SK-N-SH treated with all-trans-retinoic acid at 6 μM for 48 hours (cell line): ENCODE measurements at regions not wholly inside any gene's neighbourhood (a gene's known extent, or its start where the extent isn't known, plus 50 kb on each side); places are given as distances from the start of the nearest gene placed in this dataset.
"Not testable (repeated sequence)": the region's sequence is repeated elsewhere in the genome, so short reads cannot be mapped to it uniquely, and the experiment has no call there.

Experiments
- CSDC2 ChIP-seq: fragments of 250-450 bp; sonication (Bioruptor Pico); IDR thresholded peaks from 2 replicates; pipeline ENCODE4 v1.5.0; 2020; ENCODE audit warnings: mild to moderate bottlenecking, moderate library complexity
- RARB ChIP-seq: fragments of 250-450 bp; sonication (Bioruptor Pico); IDR thresholded peaks from 2 replicates; pipeline ENCODE4 v1.8.0; 2021; ENCODE audit warnings: mild to moderate bottlenecking, moderate library complexity
- TF ChIP-seq, protein P1 (sequence below): fragments of 250-450 bp; sonication (Bioruptor Pico); IDR thresholded peaks from 2 replicates; pipeline ENCODE4 v1.5.0; 2020; ENCODE audit warnings: mild to moderate bottlenecking, moderate library complexity
- TF ChIP-seq, protein P2 (sequence below): fragments of 250-450 bp; sonication (Bioruptor Pico); IDR thresholded peaks from 2 replicates; pipeline ENCODE4 v1.8.0; 2020; ENCODE audit warnings: mild to moderate bottlenecking, moderate library complexity, borderline replicate concordance

DNA sequence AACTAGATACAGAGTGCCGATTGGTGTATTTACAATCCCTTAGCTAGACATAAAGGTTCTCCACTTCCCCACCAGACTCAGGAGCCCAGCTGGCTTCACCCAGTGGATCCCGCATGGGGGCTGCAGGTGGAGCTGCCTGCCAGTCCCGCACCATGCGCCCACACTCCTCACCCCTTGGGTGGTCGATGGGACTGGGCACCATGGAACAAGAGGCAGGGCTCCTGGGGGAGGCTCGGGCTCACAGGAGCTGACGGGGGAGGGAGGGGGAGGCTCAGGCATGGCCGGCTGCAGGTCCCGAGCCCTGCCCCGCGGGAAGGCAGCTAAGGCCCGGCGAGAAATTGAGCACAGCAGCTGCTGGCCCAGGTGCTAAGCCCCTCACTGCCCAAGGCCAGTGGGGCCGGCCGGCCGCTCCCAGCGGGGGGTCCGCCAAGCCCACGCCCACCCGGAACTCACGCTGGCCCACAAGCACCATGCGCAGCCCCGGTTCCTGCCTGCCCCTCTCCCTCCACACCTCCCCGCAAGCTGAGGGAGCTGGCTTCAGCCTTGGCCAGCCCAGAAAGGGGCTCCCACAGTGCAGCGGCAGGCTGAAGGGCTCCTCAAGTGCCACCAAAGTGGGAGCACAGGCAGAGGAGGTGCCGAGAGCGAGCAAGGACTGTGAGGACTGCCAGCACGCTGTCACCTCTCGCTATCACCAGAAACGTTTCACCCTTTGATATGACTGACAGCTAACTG is 1213.1 kb downstream of the SUCLG1 start:
- TF ChIP-seq, protein P1, sequence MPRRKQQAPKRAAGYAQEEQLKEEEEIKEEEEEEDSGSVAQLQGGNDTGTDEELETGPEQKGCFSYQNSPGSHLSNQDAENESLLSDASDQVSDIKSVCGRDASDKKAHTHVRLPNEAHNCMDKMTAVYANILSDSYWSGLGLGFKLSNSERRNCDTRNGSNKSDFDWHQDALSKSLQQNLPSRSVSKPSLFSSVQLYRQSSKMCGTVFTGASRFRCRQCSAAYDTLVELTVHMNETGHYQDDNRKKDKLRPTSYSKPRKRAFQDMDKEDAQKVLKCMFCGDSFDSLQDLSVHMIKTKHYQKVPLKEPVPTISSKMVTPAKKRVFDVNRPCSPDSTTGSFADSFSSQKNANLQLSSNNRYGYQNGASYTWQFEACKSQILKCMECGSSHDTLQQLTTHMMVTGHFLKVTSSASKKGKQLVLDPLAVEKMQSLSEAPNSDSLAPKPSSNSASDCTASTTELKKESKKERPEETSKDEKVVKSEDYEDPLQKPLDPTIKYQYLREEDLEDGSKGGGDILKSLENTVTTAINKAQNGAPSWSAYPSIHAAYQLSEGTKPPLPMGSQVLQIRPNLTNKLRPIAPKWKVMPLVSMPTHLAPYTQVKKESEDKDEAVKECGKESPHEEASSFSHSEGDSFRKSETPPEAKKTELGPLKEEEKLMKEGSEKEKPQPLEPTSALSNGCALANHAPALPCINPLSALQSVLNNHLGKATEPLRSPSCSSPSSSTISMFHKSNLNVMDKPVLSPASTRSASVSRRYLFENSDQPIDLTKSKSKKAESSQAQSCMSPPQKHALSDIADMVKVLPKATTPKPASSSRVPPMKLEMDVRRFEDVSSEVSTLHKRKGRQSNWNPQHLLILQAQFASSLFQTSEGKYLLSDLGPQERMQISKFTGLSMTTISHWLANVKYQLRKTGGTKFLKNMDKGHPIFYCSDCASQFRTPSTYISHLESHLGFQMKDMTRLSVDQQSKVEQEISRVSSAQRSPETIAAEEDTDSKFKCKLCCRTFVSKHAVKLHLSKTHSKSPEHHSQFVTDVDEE (CRISPR knock-in tag) = not testable (repeated sequence)
- TF ChIP-seq, protein P2, sequence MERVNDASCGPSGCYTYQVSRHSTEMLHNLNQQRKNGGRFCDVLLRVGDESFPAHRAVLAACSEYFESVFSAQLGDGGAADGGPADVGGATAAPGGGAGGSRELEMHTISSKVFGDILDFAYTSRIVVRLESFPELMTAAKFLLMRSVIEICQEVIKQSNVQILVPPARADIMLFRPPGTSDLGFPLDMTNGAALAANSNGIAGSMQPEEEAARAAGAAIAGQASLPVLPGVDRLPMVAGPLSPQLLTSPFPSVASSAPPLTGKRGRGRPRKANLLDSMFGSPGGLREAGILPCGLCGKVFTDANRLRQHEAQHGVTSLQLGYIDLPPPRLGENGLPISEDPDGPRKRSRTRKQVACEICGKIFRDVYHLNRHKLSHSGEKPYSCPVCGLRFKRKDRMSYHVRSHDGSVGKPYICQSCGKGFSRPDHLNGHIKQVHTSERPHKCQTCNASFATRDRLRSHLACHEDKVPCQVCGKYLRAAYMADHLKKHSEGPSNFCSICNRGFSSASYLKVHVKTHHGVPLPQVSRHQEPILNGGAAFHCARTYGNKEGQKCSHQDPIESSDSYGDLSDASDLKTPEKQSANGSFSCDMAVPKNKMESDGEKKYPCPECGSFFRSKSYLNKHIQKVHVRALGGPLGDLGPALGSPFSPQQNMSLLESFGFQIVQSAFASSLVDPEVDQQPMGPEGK (CRISPR knock-in tag) = not testable (repeated sequence)
- not testable (repeated sequence) for TF ChIP-seq CSDC2, RARB (CRISPR knock-in tag)
